NCI-H1105 treated with DMSO at 0.1 percent for 48 hours (cell line): ENCODE measurements at regions not wholly inside any gene's neighbourhood (a gene's known extent, or its start where the extent isn't known, plus 50 kb on each side); places are given as distances from the start of the nearest gene placed in this dataset.
"Not testable (repeated sequence)": the region's sequence is repeated elsewhere in the genome, so short reads cannot be mapped to it uniquely, and the experiment has no call there.

Experiments used
- DNase-seq: peaks from one replicate; lab custom pipeline; 2025; lab: John Stamatoyannopoulos, UW

DNA sequence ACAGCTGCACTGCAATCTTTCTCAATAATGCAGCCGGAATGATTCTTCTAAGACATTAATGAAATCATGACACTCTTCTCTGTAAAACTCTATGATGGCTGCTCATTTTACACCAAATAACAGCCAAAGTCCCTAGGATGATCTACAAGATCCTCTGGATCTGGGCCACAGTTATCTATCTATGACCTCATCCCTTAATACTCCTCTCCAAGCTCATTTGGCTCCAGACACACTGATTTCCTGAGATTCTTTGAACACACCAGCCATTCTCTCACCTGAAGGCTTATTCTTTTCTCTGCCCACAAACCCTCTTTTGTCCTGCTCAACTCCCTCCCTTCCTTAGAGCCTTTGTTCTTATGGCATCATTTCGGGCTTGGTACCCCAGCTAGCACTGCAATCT lies 577.4 kb upstream of the ANKRD30A start:
- DNase-seq, result no peak

DNA sequence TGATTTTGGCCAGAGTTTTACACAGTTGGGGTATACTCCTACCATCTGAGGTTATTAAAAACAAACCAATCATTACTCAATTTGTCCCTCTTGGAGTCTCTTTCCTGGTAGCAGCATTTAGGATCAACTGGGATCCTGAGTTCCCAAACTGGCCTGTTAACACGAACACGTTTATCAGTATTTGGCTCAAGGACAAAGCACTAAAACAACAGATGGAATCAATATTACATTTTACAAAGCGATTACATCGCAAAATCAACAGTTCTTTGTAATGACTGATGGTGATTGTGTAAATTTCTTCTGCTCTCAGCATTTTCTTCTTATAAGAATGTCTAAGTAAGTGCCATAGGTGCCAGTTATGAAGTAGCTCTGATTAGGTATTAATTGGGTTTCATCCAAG lies 582.9 kb upstream of the ANKRD30A start:
- no peak for DNase-seq

DNA sequence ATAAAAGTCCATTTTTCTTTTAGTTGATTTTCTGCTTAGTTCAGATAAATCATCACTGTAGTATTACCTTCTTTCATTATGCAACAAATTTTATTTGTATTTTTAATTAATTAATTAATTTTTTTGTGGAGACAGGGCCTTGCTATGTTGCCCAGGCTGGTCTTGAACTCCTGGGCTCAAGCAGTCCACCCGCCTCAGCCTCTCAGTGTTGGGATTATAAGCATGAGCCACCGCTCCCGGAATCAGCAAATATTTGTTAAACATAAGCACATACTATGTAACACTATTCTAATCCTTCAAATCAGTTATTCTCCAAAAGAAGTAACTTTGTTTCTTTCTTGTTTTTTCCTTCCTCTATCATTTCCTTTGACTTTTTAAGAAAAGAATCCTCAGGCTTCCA lies 584.8 kb upstream of the ANKRD30A start:
- no peak for DNase-seq

DNA sequence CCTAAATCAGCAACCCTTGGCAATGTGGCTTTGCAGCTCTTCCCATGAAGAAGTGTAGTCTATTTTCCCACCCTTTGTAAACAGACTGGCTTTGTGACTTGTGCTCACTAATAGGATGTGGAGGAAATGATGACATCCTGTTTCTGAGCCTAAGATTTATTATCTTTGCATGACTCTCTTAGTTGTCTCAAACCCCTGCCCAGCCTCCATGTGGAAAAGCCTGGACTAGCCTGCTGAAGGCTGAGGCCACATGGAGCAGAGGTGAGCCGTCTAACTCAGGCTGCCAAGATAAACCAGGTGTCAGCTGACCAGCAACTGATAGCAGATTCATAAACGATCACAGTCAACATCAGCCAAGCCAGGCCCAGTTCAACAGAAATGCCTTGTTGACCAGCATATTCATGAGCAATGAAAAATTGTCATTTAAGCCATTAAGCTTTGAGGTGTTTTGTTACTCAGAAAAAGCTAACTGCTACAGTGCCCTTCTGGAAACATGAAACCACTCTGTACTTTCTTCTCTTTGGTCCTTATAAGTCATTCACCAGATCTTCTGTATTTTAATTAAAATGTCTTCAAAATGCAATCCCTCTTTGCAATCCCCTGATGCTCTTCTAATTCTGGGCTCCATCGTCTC lies 586.3 kb upstream of the ANKRD30A start:
- no peak for DNase-seq

DNA sequence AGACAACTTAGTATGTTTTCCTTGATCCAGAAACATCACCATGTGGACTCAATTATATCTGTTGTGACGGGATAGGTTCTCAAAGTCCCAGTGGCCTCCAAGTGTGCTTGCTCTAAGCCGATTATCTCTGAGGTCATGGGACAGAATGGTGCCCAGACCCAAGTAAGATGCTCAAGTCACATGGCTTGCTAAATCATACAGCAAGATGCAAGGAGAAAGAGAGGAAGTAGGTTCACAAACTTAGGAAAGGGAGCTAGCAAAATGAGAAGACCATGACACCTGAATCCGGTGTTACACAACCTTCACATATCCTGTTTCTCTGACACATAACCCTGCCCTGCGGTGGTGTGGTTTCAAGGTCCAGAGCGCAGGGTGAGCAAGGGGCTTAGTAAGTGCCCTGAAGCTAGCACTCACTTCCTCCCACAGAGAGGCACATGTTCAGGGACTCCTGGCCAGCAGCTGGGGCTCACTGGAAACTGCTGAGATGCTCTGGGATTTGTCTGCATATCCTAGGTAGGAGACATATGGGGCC lies 590.9 kb upstream of the ANKRD30A start:
- DNase-seq, result no peak

DNA sequence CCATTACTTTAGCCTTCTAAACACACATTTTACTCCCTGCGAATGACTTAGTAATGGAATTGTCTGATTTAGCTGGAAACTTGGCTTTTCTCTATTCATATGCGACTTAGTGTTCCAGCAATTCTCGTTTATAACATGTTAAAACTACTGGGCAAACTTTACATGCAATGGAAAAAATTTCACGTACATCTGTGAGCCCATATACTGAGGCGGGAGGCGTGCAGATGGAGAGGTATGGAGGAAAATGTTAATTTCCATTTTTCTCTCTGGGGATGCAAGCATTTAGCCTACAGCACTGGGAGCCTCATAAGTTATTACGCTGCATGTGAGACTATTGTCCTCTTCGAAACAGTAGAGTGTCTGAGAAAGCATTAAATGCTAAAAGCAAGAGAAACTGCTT lies 591.5 kb upstream of the ANKRD30A start:
- no peak for DNase-seq

DNA sequence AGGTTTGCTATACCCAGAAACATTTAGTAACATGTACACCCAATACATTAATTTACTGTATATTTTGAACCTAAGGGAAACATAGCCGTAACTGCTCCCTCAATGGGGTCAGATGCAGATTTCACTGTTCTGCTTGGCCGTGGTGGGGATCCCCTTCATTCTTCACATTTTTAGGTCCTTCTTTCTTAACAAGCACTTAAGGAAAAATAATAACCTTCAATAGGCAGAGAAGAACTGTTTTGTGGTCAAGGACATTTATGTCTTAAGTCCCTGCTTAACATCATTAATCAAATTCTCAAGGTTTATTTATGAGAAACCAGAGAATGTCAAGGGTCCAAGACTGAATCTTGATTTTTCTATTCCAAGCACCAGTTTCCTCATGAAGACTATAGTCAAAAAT lies 592.1 kb upstream of the ANKRD30A start:
- DNase-seq, result no peak

DNA sequence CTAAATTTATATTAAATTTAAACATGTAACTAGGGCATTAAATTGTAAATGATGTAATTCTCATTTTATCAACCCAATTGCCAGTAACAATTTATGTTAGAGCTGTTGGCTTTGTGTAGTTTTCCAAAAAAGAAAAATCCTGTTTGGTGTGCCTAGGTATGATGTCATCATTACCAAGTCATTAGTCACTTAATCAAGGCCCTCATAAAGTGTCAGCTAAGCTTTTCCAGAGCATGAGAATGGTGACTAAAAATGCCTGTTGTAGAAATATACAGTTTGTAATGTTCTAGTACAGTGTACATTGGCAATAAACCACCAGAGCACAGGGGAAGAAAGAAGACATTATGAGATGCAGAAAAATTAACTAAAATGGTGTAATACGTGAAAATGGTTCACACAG lies 593.8 kb upstream of the ANKRD30A start:
- no peak for DNase-seq

DNA sequence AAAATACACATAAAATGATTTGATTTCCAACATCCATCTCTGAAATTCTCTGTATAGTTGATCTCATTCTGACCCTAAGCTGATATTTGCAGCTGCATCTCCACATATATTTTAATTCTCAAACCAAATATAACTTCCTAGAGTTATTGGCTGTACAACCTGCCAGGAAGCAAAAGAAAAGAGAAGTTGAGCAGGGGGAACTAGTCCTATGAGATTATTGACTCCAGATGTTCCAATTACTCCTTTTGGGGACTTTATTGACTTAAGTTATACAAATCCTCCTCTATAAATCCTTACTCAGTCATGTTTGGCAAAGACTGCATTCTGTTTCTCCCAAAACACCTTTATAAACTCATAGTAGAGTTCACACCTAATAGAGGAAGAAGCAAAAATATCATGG lies 599.4 kb upstream of the ANKRD30A start:
- no peak for DNase-seq

DNA sequence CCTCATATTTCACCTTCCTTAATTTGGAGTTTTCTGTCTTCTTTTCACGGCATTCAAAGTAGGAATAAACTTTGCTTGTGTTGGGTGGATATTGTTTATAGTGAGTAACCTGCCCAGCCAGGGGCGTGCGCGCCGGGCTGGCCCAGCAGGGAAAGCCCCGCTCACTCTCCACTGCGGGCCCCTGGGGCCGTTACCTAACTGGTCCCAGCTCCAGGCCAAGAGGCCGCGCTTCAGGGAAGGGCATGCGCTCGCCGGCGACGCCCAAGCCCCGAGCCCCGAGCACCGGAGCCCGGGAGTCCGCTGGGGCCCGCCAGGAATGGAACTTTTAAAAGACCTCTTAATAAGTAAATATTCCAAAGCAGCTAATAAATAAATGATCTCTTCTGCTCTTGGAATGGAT lies 601.3 kb upstream of the ANKRD30A start:
- DNase-seq, result not testable (repeated sequence)

DNA sequence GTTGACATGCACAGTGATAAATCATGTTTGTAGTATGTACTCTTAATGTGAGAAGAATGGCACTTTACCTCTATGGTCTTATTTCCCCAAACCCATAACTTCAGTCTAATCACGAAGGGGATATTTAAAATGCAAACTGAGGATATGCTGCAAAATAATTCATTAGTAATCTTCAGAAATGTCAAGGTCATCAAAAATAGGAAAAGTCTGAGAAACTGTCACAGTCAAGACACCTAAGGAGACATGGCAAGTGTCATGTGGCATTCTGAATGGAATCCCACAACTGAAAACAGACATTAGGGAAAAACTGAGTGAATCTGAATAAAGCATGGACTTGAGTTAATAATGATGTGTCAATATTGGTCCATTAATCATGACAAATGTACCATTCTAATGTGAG lies 605.5 kb upstream of the ANKRD30A start:
- no peak for DNase-seq

DNA sequence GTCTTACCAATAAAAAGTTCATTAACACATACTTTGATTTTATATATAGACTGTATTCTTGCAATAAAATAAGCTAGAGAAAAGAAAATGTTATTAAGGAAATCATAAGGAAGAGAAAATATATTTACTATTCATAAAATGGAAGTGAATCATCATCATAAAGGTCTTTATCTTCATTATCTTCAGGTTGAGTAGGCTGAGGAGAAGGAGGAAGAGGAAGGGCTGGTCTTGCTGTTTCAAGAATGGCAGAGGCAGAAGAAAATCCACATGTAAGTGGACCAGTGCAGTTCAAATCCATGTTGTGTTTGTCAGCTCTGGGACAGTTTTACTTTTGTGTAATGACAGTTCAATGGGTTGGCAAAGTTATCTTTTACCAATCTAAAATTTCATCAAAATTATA lies 609.1 kb upstream of the ANKRD30A start:
- DNase-seq, result no peak

DNA sequence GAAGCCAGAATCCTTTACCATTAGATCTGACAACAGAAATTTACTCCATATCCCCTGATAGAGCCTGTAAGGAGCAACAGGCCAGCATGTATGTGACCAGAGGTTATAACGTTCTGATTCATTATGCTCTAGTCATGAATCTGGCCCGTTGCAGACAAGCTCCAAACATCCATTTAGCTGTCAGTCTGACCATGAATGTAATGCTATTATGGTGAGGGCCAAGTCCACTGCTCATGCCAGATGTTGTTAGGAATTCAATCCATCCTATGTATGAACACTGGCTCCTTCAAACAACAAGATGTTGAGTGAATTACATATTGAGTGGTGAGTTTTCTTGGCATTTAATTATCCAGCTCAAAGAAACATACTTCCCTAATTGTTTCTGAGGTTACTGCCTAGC lies 610.1 kb upstream of the ANKRD30A start:
- DNase-seq, result no peak

DNA sequence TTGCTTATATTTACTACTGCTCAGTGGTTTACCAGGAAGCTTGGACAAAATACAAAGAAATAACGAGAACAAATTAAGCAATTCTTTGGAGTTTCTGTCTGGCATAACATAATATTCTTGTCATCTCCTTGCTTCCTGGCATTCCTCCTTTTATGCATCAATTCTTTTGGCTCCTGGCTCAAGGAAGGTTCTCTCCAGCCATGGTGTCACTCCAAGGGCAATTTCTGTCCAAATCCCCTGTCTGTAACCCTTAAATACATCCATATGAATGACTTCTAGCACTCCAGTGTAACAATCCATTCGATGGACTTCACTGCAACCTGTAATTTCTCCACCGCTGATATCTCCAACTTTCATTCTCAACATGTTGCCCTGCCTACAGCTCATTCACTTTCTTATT lies 617.7 kb upstream of the ANKRD30A start:
- no peak for DNase-seq

DNA sequence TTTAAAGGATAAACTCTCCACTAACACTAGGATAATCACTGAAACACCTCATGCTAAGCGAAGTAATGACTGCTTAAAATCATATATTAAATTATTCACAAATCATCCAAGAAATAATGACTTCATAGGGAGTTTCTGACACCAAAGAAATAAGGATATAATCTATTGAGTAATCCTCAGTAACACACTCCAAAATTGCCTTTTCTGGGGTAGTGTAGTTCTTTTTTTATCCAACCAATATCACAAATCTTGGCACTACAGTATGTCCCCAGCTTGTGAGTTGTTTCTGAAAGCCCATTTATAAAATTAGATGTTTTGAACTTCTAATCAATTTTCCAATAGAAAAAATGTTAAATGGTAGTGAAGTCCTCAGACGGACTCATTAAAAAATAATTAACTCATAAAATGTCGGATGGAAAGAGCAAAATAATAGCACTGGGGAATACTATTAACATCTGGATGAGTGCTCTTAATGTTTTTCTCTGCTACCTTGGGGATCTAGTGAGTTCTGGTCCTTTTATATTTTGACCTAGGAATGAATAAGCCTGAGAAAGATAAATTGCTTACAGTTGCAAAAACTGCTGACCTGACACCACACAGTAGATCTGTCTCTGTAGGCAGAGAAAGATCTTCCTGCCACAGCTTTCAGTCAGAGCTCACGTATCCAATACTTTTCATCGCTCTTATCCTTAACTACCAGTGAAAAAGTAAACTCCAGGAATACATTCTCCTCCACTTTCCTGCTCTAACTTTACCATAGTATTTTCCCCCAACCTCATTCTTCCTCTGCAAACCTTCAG lies 618.5 kb upstream of the ANKRD30A start:
- no peak for DNase-seq

DNA sequence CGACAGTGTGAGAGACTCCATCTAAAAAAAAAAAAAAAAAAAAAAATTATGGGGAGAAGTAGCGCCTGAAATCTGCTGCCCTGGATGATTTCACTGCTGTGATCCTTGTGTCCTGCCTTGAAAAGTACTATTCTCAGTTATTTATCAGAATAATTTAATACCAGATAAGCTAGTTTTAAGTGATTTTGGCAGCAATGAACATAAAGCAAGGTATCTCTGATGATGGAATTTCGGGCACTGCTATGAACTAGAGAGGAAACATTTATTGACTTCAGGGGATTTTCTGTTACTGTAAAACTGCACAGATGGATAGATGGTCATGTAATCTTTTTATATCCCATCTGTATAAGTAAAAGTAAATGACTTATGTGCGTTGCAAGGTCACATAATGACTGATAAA lies 619.1 kb upstream of the ANKRD30A start:
- no peak for DNase-seq

DNA sequence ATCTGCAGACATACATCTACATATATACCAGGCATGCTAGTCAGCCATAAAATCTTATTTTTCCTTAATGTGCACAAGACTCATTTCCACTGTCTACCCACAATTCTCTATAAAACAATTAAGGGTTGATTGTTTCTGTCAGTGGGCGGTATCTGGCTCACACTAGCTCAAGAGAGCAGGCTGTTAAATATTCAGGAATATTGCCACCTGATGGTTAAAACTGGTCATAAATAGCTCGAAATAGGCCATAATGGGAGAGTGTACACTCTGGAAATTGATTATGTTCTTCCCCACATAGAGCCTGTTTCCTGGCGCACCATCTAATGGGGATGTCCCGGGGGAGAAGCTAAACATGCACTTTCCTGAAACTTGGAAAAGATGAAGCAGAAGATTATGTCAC lies 620.6 kb upstream of the ANKRD30A start:
- DNase-seq, result no peak

DNA sequence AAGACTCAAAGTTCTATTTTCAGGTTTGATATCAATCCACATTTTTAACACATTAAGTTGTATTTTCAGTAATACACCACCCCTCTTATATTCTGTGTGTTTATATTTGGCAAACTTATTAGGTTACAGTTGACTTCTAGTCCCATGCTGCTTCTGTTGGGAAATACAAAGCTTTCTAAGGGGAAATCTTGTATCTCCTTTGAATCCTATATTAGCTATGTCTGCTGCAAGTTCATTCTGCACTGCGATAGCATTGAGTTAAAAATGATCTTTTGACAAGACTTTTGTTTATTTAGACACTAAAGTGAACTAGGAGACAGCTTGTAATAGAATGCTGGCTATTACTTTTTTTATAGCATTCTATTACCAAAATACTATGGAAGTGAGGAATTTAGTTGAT lies 625.1 kb upstream of the ANKRD30A start:
- DNase-seq, result no peak

DNA sequence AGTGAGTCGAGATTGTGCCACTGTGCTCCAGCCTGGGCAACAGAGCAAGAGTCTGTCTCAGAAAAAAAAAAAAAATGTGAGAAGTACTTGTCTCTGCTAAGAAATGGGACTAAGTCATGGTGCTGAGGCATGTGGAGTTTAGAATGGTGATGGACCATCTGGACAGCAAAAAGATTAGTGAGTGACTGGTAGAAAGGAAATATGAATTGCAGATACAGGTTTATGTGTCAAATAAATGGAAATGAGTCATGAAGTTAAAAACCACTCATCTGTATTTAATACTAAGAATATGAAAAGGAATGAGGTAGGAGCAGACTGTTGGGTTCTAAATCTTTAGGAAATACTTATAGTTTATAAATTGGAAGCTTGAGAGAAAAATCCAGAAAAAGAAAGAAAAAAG lies 625.7 kb upstream of the ANKRD30A start:
- no peak for DNase-seq

DNA sequence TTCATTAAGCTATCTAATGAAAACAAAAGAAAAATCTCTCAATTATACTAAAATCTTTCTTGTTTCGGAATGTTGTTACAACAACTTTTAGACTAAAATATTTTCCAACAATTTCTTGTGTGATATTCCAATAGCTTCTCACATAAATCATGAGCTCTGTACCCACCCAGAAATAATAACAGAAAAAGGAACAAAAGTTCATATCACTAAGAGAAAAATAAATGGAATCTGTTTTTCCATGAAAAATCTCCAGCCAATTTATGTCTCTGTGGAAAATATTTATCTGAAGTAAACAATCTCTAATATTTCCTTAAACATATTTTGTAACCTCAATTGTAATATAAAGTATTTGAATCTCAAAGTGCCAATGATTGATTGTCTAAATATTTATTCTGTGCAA lies 628.6 kb upstream of the ANKRD30A start:
- no peak for DNase-seq

DNA sequence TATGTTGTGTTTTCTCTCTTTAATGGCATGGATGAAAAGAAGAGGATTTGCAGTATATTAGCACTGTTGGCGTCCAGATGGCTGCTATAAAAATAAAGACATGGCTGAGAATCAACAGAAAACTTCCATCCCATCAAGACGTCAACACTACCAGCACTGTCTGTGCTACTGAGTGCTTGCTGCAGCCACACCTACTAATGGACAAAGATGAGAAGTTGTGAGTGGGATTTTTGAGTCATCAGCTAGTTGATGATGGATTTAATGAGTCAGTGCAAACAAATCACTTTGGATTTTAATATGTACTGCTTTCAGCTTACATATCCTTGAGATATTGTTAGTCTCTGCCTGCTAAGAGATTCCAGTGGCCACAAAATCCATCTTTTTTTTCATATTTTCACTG lies 631.0 kb upstream of the ANKRD30A start:
- no peak for DNase-seq

DNA sequence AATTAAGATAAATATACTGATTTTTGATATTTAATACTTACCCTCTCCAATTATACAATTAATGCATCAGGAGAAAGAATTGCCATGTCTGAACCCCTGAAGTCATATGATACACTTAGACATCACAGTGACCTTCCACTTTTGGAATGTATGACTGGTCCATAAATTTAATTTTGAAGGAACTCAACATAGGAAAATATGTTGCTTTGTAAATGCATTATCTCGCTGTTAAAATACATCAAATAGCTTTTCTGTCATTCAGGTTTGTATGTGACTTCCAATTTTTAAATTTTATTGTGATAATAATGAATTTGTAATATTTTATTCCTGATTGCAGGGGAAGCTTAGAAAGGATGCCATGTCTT lies 631.9 kb upstream of the ANKRD30A start:
- DNase-seq, result no peak

DNA sequence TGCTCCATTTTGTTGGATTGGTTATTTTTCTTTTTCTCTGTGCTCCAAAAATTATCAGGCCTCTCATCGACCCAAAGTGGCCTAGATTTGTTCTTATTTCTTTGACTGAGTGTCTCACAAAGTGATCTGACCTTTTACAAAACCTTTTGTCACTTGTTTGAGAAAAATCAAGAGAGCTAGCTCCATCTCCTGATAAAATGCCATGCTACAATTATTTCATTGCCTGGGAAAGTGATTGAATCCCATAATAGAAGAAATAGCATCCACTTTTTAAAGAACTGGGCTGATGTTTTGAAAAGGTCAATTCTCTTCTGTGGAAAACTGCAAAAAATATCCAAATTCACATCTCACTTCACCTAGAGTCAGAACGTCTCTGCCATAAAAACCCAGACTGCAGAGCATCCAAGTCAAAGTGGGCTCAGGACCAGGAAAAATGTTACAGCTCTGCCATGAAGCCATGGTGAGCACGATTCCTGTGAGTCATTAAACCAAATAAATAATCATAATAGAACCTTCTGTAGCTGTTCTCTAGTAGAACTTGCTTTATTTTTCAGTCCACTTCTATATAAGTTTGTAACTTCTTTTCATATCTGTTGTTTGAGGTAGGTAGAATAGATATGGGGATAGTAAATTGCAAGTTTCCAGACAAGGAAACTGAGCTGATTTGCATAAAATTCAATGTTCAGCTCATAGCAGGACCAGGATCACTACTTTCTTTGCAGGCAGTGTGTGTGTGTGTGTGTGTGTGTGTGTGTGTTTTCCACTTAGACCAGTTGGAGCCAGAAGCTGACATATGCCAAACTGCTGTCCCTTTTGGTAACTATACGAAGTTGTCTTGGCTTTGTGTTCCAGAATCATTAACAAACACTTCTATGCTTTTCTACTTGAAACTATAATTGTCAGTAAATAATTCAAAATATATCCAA lies 632.5 kb upstream of the ANKRD30A start:
- DNase-seq, result no peak
